Caco-2 (cell line): ENCODE measurements at regions not wholly inside any gene's neighbourhood (a gene's known extent, or its start where the extent isn't known, plus 50 kb on each side); places are given as distances from the start of the nearest gene placed in this dataset.

Experiments
- BruUV-seq: library from RNA; stranded (reverse); fragments of 400-500 nt; replicated peaks from 2 replicates; lab custom pipeline; 2021; lab: Mats Ljungman, UMichigan
- CTCF ChIA-PET: fragments of 300-600 bp; sonication (Branson Sonifier 250); formaldehyde crosslinking; loops from one replicate; lab custom pipeline; 2022; ENCODE audit warnings: antibody characterized with exemption; lab: Charles Lee
- POLR2A ChIA-PET: fragments of 300-600 bp; sonication (Branson Sonifier 250); formaldehyde crosslinking; loops from one replicate; lab custom pipeline; 2022; ENCODE audit warnings: antibody characterized with exemption; lab: Charles Lee
- DNase-seq, 2 experiments: peaks; one replicate each; pipeline versions ENCODE4 v3.0.0 to v3.0.0-alpha.2; 2020 to 2022
- H3K27me3 ChIP-seq: replicated peaks from 2 replicates; pipeline ENCODE4 v1.6.0; 2011; ENCODE audit warnings: low read length; ENCODE audit not compliant: control insufficient read depth, insufficient read depth
- H3K36me3 ChIP-seq: 2 replicates; pipeline ENCODE4 v1.5.1; 2011; ENCODE audit warnings: low read length; ENCODE audit not compliant: control insufficient read depth, insufficient read depth
- H3K4me1 ChIP-seq: fragments of 250-450 bp; sonication (Bioruptor Pico); 2 replicates; pipeline ENCODE4 v1.5.1; 2020; ENCODE audit warnings: mild to moderate bottlenecking
- H3K4me3 ChIP-seq: 2 replicates; pipeline ENCODE4 v1.5.1; 2011; ENCODE audit warnings: low read depth, mild to moderate bottlenecking, control low read depth, low read length
- H3K9me3 ChIP-seq: fragments of 250-450 bp; sonication (Bioruptor Pico); 2 replicates; pipeline ENCODE4 v1.5.1; 2020; ENCODE audit warnings: mild to moderate bottlenecking, moderate library complexity
- H3K27ac Mint-ChIP-seq: one replicate; pipeline ENCODE4 v1.8.0; 2022; ENCODE audit warnings: mixed read lengths; ENCODE audit not compliant: unreplicated experiment
- H3K27me3 Mint-ChIP-seq: one replicate; pipeline ENCODE4 v1.8.0; 2022; ENCODE audit warnings: mixed read lengths; ENCODE audit not compliant: insufficient read depth, unreplicated experiment
- H3K36me3 Mint-ChIP-seq: one replicate; pipeline ENCODE4 v1.8.0; 2022; ENCODE audit warnings: mild to moderate bottlenecking, mixed read lengths; ENCODE audit not compliant: insufficient read depth, unreplicated experiment
- H3K4me1 Mint-ChIP-seq: one replicate; pipeline ENCODE4 v1.8.0; 2022; ENCODE audit warnings: low read depth, mixed read lengths; ENCODE audit not compliant: unreplicated experiment
- H3K4me3 Mint-ChIP-seq: one replicate; pipeline ENCODE4 v1.8.0; 2022; ENCODE audit warnings: mild to moderate bottlenecking, moderate library complexity, mixed read lengths; ENCODE audit not compliant: unreplicated experiment
- H3K9me3 Mint-ChIP-seq: one replicate; pipeline ENCODE4 v1.8.0; 2022; ENCODE audit warnings: mixed read lengths; ENCODE audit not compliant: unreplicated experiment
- CTCF ChIP-seq, 2 experiments: fragments of 200-600 bp in 1 of 2; IDR thresholded peaks; 1 replicate in 1 of 2; 2 replicates in 1 of 2; pipeline versions ENCODE4 v1.5.1 to v1.8.0; 2011 to 2022; ENCODE audit warnings: antibody characterized with exemption in 1 of 2, control low read depth in 1 of 2, inconsistent platforms in 1 of 2, low read depth in 1 of 2, low read length in 1 of 2, mild to moderate bottlenecking in 1 of 2, moderate library complexity in 1 of 2; ENCODE audit not compliant: insufficient read depth in 1 of 2, severe bottlenecking in 1 of 2, unreplicated experiment in 1 of 2
- intact Hi-C: fragments of 100-400 bp; cut with micrococcal nuclease; formaldehyde crosslinking; loops from one replicate; pipeline ENCODE4 v1.10.0; 2022; ENCODE audit not compliant: unreplicated experiment

DNA sequence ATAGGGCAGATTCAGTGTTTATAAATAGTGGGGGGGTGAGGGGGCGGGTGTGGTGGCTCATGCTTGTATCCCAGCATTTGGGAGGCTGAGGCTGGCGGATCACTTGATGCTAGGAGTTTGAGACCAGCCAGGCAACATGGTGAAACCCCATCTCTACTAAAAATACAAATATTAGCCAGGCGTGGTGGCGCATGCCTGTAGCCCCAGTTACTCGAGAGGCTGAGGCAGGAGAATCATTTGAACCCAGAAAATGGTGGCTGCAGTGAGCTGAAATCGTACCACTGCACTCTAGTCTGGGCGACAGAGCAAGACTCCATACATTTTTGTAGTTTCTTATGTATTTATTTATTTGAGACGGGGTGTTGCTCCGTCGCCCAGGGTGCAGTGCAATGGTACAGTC is 109.0 kb upstream of the ZNF217 start:
- DNase-seq: no peak
- POLR2A ChIA-PET: no interaction called here
- Histone ChIP-seq H3K9me3 (no peaks in the 10 kb centered on the region), H3K4me1 (peaks cover 20% of the 10 kb centered on the region), H3K36me3 (no peaks in the 10 kb centered on the region), H3K4me3 (no peak overlapping the region), H3K27me3 (no peaks in the 10 kb centered on the region)
- H3K27me3 Mint-ChIP-seq: no peaks in the 10 kb centered on the region
- no peak overlapping the region for H3K4me3 Mint-ChIP-seq
- H3K36me3 Mint-ChIP-seq: no peaks in the 10 kb centered on the region
- CTCF ChIA-PET: no interaction called here
- H3K27ac Mint-ChIP-seq: no peak overlapping the region
- no peaks in the 10 kb centered on the region for H3K9me3 Mint-ChIP-seq
- intact Hi-C loops: no loop called here
- peaks cover 23% of the 10 kb centered on the region for H3K4me1 Mint-ChIP-seq
- no TSS peak for BruUV-seq
- TF ChIP-seq CTCF (IDR thresholded peaks at IDR 0.05; ENCODE audit: insufficient read depth in 1 of 2, low read depth in 1 of 2, low read length in 1 of 2, severe bottlenecking in 1 of 2, unreplicated experiment in 1 of 2): no peak

DNA sequence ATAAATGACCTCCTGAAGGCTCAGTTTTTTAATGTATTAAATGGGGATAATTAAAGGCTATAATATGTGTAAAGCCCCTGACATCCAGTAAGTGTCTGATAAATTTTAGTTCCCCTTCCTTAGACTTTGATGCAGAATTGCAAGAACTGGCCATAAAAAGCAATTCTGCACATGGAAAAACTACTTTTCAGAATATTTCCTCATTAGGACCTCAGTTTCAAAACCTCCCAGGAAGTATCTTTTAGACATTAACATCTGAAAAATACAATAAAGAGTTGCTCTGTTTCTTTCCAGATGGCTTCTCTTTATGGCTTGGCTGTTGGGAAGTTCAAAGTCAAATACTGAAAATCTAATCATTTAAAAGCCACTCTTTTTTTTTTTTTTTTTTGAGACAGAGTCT is 106.3 kb upstream of the ZNF217 start:
- Mint-ChIP-seq H3K27me3 (no peaks in the 10 kb centered on the region), H3K36me3 (no peaks in the 10 kb centered on the region), H3K9me3 (no peaks in the 10 kb centered on the region), H3K27ac (no peak overlapping the region), H3K4me3 (no peak overlapping the region), H3K4me1 (peaks cover 1% of the 10 kb centered on the region)
- H3K4me3 ChIP-seq: no peak overlapping the region
- no peaks in the 10 kb centered on the region for H3K27me3 ChIP-seq
- TF ChIP-seq CTCF (IDR thresholded peaks at IDR 0.05; ENCODE audit: insufficient read depth in 1 of 2, low read depth in 1 of 2, low read length in 1 of 2, severe bottlenecking in 1 of 2, unreplicated experiment in 1 of 2): no peak
- no peaks in the 10 kb centered on the region for H3K9me3 ChIP-seq
- ChIA-PET POLR2A (no interaction called here), CTCF (no interaction called here)
- intact Hi-C loops: no loop called here
- no peak for DNase-seq
- BruUV-seq: no TSS peak
- no peaks in the 10 kb centered on the region for H3K4me1 ChIP-seq
- no peaks in the 10 kb centered on the region for H3K36me3 ChIP-seq

GRCh38 chr20:53699085-53699674 is 105.5 kb upstream of the ZNF217 start:
- Mint-ChIP-seq H3K4me3 (no peak overlapping the region), H3K27ac (no peak overlapping the region), H3K36me3 (no peaks in the 10 kb centered on the region), H3K9me3 (no peaks in the 10 kb centered on the region), H3K27me3 (no peaks in the 10 kb centered on the region), H3K4me1 (no peaks in the 10 kb centered on the region)
- no peak overlapping the region for H3K4me3 ChIP-seq
- intact Hi-C loops: no loop called here
- no peaks in the 10 kb centered on the region for H3K4me1 ChIP-seq
- BruUV-seq: no TSS peak
- no peak for DNase-seq
- H3K9me3 ChIP-seq: no peaks in the 10 kb centered on the region
- ChIA-PET POLR2A (no interaction called here), CTCF (interaction anchor here (0.5 kb wide), 1 partner anchor 34 kb away, joined by 4 read pairs; no protein-coding TSS in a partner anchor)
- TF ChIP-seq CTCF (IDR thresholded peaks at IDR 0.05; ENCODE audit: insufficient read depth in 1 of 2, low read depth in 1 of 2, low read length in 1 of 2, severe bottlenecking in 1 of 2, unreplicated experiment in 1 of 2): no peak
- no peaks in the 10 kb centered on the region for H3K27me3 ChIP-seq
- H3K36me3 ChIP-seq: no peaks in the 10 kb centered on the region
